AG04450 (cell line): ENCODE measurements at regions not wholly inside any gene's neighbourhood (a gene's known extent, or its start where the extent isn't known, plus 50 kb on each side); places are given as distances from the start of the nearest gene placed in this dataset.
"Not testable (repeated sequence)": the region's sequence is repeated elsewhere in the genome, so short reads cannot be mapped to it uniquely, and the experiment has no call there.

Experiments used
- CTCF ChIA-PET: fragments of 300-600, 350-600 bp; formaldehyde crosslinking; extraction: SDS; loops from one replicate; lab custom pipeline; 2022; ENCODE audit warnings: antibody characterized with exemption, inconsistent platforms; lab: Charles Lee
- POLR2A ChIA-PET: fragments of 350-600 bp; formaldehyde crosslinking; extraction: SDS; loops from one replicate; lab custom pipeline; 2021; ENCODE audit warnings: antibody characterized with exemption, inconsistent platforms; lab: Yijun Ruan, JAX
- DNase-seq: peaks from one replicate; pipeline ENCODE4 v3.0.0-alpha.2; 2011; ENCODE audit warnings: low read depth, low spot score
- H3K27ac ChIP-seq: one replicate; pipeline ENCODE4 v1.5.1; 2012; ENCODE audit warnings: low read depth, low read length, control low read depth
- H3K27me3 ChIP-seq: one replicate; pipeline ENCODE4 v1.6.0; 2012; ENCODE audit warnings: low read length; ENCODE audit not compliant: control insufficient read depth, insufficient read depth
- H3K4me3 ChIP-seq: 2 replicates; pipeline ENCODE4 v1.5.1; 2011; ENCODE audit warnings: mild to moderate bottlenecking, low read depth, low read length, control low read depth
- H3K9me3 ChIP-seq: 2 replicates; pipeline ENCODE4 v1.5.1; 2012; ENCODE audit warnings: low read length; ENCODE audit not compliant: control insufficient read depth, insufficient read depth
- TF ChIP-seq, protein P1 (sequence below): IDR thresholded peaks from 2 replicates; pipeline ENCODE4 v1.5.1; 2011; ENCODE audit warnings: low read depth, low read length, control low read depth, inconsistent platforms

DNA sequence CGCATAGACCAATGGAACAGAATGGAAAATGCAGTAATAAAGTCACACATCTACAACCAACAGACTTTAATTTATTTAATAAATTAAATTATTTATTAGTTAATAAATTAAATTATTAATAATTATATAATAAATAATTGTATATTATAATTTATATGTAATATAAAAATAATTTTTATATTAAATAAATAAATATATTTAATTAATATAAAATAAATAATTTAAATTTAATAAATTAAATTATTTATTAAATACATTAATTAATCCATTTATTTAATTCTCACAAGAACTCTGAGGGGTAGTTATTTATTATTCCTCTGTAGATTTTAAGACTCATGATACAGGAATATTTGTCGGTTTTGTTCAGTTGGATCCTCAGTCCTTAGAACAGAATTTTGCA is 176.1 kb upstream of the ADAMTS19 start:
- no peak overlapping the region for H3K4me3 ChIP-seq
- H3K27me3 ChIP-seq: no peaks in the 10 kb centered on the region
- ChIA-PET CTCF (no interaction called here), POLR2A (no interaction called here)
- no peak overlapping the region for H3K27ac ChIP-seq
- no peaks in the 10 kb centered on the region for H3K9me3 ChIP-seq
- DNase-seq: no peak
- TF ChIP-seq, protein P1, sequence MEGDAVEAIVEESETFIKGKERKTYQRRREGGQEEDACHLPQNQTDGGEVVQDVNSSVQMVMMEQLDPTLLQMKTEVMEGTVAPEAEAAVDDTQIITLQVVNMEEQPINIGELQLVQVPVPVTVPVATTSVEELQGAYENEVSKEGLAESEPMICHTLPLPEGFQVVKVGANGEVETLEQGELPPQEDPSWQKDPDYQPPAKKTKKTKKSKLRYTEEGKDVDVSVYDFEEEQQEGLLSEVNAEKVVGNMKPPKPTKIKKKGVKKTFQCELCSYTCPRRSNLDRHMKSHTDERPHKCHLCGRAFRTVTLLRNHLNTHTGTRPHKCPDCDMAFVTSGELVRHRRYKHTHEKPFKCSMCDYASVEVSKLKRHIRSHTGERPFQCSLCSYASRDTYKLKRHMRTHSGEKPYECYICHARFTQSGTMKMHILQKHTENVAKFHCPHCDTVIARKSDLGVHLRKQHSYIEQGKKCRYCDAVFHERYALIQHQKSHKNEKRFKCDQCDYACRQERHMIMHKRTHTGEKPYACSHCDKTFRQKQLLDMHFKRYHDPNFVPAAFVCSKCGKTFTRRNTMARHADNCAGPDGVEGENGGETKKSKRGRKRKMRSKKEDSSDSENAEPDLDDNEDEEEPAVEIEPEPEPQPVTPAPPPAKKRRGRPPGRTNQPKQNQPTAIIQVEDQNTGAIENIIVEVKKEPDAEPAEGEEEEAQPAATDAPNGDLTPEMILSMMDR: no peak

DNA sequence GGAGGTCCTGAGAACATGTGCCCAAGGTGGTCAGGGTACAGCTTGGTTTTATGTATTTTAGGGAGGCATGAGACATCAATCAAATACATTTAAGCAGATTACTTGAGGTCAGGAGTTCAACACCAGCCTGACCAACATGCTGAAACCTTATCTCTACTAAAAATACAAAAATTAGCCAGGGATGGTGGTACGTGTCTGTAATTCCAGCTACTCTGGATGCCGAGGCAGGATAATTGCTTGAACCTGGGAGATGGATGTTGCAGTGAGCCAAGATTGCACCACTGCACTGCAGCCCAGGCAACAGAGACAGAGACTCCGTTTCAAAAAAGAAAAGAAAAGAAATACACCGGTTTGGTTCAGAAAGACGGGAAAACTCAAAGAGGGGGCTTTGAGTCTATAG is 165.9 kb upstream of the ADAMTS19 start:
- H3K27me3 ChIP-seq, H3K27ac ChIP-seq, DNase-seq, CTCF ChIA-PET, POLR2A ChIA-PET, H3K4me3 ChIP-seq, H3K9me3 ChIP-seq: not testable (repeated sequence)

DNA sequence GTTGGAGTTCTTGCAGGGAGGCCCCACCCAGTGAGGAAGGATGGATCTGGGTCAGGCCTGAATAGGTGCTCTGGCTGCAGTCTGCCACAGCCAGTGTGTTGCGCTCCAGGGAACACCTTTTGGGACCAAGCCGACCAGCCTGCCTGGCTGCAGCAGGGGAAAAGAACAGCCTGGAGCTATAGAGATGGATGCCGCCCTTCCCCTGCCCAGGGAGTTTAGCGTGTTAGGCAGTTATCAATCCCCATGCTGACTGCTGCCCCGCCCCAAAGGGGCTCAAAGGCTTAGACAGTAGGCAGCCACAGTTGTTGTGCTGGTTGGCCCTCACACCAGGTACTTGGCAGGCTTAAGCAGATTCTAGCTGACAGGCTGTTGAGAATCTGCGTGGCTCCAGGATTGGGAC is 153.4 kb upstream of the ADAMTS19 start:
- ChIA-PET POLR2A (no interaction called here), CTCF (no interaction called here)
- H3K4me3 ChIP-seq: no peak overlapping the region
- H3K9me3 ChIP-seq: peaks cover 12% of the 10 kb centered on the region
- H3K27ac ChIP-seq: no peak overlapping the region
- TF ChIP-seq, protein P1: no peak
- no peak for DNase-seq
- no peaks in the 10 kb centered on the region for H3K27me3 ChIP-seq

DNA sequence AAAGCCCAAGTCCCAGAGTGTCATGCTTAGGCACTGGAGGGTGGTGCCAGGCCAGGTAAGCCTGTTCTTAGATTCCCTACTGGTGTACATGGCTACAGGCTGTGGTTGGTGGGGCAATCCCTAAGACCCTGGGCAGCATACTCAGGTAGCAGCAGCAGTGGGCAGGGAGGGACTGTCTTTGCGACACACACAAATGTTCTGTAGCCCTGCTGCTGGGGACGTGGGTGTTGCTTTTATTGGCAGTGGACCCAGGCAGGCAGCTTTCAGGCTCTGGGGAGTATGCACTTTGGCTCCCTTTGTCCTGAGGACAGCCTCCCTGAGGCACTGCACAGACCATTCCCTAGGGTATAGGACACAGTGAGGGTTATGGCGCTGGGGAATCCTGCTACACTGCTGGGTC is 137.1 kb upstream of the ADAMTS19 start:
- H3K27ac ChIP-seq: no peak overlapping the region
- H3K9me3 ChIP-seq: peaks cover 14% of the 10 kb centered on the region; the same call in 1 of the 2 replicates
- ChIA-PET POLR2A (no interaction called here), CTCF (no interaction called here)
- no peak for DNase-seq
- H3K27me3 ChIP-seq: no peaks in the 10 kb centered on the region
- TF ChIP-seq, protein P1: no peak
- H3K4me3 ChIP-seq: no peak overlapping the region

DNA sequence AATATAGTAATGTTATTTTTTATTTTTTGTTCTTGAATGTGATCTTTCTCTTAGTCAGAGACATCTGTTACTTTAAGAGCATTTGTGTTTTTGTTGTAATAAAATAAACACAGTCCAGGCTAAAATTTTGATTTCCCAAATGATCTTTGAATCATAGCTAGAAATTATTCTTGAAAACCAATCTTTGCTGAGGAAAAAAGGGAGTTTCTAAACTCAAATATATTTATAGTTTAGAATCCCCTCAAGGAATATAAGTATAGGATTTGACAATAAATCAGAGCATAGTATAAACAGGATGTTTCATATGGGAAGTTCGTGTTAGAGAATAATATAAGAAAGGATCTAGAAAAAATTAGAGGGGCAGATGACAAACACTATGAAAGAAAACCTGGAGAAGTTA is 118.8 kb upstream of the ADAMTS19 start:
- ChIA-PET CTCF (no interaction called here), POLR2A (no interaction called here)
- no peak for DNase-seq
- no peaks in the 10 kb centered on the region for H3K27me3 ChIP-seq
- H3K4me3 ChIP-seq: no peak overlapping the region
- H3K27ac ChIP-seq: no peak overlapping the region
- TF ChIP-seq, protein P1: no peak
- no peaks in the 10 kb centered on the region for H3K9me3 ChIP-seq

DNA sequence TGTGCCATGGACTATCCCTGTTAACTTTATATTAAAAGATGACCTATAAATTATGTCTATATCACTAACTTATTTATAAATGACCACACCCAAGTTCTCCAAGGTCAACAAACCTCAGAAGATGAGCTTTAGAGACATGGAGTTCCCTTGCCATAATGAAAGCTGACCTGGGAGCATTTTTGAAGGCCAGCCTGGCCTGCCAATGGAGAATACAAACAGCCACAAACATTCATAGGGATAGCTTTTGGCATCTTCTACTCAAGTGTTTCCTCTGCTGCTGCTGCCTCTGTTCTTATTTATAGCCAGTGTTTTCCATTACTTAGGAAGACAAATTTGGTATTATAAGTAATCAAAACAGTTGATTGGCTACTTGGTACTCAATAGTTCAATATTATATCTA is 117.3 kb upstream of the ADAMTS19 start:
- H3K9me3 ChIP-seq: no peaks in the 10 kb centered on the region
- H3K4me3 ChIP-seq: no peak overlapping the region
- TF ChIP-seq, protein P1: no peak
- ChIA-PET POLR2A (no interaction called here), CTCF (no interaction called here)
- H3K27ac ChIP-seq: no peak overlapping the region
- no peaks in the 10 kb centered on the region for H3K27me3 ChIP-seq
- DNase-seq: no peak
